ENCODE measurements at regions not wholly inside any gene's neighbourhood (a gene's known extent, or its start where the extent isn't known, plus 50 kb on each side); places are given as distances from the start of the nearest gene placed in this dataset.

DNA sequence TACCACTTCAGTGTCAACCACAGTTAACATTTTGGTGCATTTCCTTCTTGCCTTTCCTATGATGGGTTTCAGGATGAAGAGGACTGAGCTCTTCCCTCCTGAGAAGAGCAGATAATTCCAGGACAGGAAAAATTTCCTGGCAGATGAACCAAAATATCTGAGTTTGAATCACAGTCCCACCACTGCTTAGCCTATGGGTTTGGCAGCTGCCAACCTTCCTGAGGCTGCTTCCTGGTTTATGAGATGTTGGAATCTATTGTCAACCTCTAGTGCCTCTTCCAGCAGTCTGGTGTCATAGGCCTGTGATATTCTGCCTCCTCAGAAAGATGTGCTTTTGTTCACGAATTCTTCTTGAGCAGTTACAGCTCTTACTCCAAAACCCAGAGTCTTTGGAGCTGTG lies 197.4 kb upstream of the FRMD6 start:
- no peak overlapping the region for H3K27ac ChIP-seq (ENCODE audit: low read depth)
- Mint-ChIP-seq H3K36me3 (ENCODE audit: low read depth) (no peaks in the 10 kb centered on the region), H3K9me3 (no peaks in the 10 kb centered on the region), H3K27ac (no peak overlapping the region), H3K27me3 (ENCODE audit: insufficient read depth, low read depth, poor library complexity) (no peaks in the 10 kb centered on the region), H3K4me1 (no peaks in the 10 kb centered on the region), H3K4me3 (no peak overlapping the region)
- H2AFZ ChIP-seq, result no peak overlapping the region
- no peak overlapping the region for H3K4me2 ChIP-seq
- TF ChIP-seq EZH2phosphoT487 (IDR thresholded peaks at IDR 0.05; ENCODE audit: unreplicated experiment) (no peak), CREB1 (CRISPR knock-in tag; IDR thresholded peaks at IDR 0.05; ENCODE audit: low read depth) (no peak), JUNB (IDR thresholded peaks at IDR 0.05; ENCODE audit: unreplicated experiment) (no peak), POLR2AphosphoS5 (IDR thresholded peaks at IDR 0.05; ENCODE audit: low read depth) (no peak), ZNF114 (CRISPR knock-in tag; IDR thresholded peaks at IDR 0.05) (no peak), STAT1 (IDR thresholded peaks at IDR 0.05; ENCODE audit: unreplicated experiment) (no peak), ZNF331 (CRISPR knock-in tag; IDR thresholded peaks at IDR 0.05; ENCODE audit: low read depth) (no peak), NANOG (IDR thresholded peaks at IDR 0.05; ENCODE audit: borderline replicate concordance) (no peak), EZH2 (IDR thresholded peaks at IDR 0.05; ENCODE audit: low read depth, unreplicated experiment) (no peak)
- TF ChIP-seq, protein P1, sequence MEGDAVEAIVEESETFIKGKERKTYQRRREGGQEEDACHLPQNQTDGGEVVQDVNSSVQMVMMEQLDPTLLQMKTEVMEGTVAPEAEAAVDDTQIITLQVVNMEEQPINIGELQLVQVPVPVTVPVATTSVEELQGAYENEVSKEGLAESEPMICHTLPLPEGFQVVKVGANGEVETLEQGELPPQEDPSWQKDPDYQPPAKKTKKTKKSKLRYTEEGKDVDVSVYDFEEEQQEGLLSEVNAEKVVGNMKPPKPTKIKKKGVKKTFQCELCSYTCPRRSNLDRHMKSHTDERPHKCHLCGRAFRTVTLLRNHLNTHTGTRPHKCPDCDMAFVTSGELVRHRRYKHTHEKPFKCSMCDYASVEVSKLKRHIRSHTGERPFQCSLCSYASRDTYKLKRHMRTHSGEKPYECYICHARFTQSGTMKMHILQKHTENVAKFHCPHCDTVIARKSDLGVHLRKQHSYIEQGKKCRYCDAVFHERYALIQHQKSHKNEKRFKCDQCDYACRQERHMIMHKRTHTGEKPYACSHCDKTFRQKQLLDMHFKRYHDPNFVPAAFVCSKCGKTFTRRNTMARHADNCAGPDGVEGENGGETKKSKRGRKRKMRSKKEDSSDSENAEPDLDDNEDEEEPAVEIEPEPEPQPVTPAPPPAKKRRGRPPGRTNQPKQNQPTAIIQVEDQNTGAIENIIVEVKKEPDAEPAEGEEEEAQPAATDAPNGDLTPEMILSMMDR (conservative IDR thresholded peaks at IDR 0.05; ENCODE audit: low read depth in 2 of 2), result no peak
- TF ChIP-seq, protein P2, sequence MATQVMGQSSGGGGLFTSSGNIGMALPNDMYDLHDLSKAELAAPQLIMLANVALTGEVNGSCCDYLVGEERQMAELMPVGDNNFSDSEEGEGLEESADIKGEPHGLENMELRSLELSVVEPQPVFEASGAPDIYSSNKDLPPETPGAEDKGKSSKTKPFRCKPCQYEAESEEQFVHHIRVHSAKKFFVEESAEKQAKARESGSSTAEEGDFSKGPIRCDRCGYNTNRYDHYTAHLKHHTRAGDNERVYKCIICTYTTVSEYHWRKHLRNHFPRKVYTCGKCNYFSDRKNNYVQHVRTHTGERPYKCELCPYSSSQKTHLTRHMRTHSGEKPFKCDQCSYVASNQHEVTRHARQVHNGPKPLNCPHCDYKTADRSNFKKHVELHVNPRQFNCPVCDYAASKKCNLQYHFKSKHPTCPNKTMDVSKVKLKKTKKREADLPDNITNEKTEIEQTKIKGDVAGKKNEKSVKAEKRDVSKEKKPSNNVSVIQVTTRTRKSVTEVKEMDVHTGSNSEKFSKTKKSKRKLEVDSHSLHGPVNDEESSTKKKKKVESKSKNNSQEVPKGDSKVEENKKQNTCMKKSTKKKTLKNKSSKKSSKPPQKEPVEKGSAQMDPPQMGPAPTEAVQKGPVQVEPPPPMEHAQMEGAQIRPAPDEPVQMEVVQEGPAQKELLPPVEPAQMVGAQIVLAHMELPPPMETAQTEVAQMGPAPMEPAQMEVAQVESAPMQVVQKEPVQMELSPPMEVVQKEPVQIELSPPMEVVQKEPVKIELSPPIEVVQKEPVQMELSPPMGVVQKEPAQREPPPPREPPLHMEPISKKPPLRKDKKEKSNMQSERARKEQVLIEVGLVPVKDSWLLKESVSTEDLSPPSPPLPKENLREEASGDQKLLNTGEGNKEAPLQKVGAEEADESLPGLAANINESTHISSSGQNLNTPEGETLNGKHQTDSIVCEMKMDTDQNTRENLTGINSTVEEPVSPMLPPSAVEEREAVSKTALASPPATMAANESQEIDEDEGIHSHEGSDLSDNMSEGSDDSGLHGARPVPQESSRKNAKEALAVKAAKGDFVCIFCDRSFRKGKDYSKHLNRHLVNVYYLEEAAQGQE (IDR thresholded peaks at IDR 0.05; ENCODE audit: unreplicated experiment), result no peak
- TF ChIP-seq, protein P3, sequence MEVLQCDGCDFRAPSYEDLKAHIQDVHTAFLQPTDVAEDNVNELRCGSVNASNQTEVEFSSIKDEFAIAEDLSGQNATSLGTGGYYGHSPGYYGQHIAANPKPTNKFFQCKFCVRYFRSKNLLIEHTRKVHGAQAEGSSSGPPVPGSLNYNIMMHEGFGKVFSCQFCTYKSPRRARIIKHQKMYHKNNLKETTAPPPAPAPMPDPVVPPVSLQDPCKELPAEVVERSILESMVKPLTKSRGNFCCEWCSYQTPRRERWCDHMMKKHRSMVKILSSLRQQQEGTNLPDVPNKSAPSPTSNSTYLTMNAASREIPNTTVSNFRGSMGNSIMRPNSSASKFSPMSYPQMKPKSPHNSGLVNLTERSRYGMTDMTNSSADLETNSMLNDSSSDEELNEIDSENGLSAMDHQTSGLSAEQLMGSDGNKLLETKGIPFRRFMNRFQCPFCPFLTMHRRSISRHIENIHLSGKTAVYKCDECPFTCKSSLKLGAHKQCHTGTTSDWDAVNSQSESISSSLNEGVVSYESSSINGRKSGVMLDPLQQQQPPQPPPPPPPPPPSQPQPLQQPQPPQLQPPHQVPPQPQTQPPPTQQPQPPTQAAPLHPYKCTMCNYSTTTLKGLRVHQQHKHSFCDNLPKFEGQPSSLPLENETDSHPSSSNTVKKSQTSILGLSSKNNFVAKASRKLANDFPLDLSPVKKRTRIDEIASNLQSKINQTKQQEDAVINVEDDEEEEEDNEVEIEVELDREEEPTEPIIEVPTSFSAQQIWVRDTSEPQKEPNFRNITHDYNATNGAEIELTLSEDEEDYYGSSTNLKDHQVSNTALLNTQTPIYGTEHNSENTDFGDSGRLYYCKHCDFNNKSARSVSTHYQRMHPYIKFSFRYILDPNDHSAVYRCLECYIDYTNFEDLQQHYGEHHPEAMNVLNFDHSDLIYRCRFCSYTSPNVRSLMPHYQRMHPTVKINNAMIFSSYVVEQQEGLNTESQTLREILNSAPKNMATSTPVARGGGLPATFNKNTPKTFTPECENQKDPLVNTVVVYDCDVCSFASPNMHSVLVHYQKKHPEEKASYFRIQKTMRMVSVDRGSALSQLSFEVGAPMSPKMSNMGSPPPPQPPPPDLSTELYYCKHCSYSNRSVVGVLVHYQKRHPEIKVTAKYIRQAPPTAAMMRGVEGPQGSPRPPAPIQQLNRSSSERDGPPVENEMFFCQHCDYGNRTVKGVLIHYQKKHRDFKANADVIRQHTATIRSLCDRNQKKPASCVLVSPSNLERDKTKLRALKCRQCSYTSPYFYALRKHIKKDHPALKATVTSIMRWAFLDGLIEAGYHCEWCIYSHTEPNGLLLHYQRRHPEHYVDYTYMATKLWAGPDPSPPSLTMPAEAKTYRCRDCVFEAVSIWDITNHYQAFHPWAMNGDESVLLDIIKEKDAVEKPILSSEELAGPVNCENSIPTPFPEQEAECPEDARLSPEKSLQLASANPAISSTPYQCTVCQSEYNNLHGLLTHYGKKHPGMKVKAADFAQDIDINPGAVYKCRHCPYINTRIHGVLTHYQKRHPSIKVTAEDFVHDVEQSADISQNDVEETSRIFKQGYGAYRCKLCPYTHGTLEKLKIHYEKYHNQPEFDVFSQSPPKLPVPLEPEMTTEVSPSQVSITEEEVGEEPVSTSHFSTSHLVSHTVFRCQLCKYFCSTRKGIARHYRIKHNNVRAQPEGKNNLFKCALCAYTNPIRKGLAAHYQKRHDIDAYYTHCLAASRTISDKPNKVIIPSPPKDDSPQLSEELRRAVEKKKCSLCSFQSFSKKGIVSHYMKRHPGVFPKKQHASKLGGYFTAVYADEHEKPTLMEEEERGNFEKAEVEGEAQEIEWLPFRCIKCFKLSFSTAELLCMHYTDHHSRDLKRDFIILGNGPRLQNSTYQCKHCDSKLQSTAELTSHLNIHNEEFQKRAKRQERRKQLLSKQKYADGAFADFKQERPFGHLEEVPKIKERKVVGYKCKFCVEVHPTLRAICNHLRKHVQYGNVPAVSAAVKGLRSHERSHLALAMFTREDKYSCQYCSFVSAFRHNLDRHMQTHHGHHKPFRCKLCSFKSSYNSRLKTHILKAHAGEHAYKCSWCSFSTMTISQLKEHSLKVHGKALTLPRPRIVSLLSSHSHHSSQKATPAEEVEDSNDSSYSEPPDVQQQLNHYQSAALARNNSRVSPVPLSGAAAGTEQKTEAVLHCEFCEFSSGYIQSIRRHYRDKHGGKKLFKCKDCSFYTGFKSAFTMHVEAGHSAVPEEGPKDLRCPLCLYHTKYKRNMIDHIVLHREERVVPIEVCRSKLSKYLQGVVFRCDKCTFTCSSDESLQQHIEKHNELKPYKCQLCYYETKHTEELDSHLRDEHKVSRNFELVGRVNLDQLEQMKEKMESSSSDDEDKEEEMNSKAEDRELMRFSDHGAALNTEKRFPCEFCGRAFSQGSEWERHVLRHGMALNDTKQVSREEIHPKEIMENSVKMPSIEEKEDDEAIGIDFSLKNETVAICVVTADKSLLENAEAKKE (CRISPR knock-in tag; IDR thresholded peaks at IDR 0.05), result no peak
- TF ChIP-seq, protein P4, sequence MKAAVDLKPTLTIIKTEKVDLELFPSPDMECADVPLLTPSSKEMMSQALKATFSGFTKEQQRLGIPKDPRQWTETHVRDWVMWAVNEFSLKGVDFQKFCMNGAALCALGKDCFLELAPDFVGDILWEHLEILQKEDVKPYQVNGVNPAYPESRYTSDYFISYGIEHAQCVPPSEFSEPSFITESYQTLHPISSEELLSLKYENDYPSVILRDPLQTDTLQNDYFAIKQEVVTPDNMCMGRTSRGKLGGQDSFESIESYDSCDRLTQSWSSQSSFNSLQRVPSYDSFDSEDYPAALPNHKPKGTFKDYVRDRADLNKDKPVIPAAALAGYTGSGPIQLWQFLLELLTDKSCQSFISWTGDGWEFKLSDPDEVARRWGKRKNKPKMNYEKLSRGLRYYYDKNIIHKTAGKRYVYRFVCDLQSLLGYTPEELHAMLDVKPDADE (IDR thresholded peaks at IDR 0.05), result no peak
- no peaks in the 10 kb centered on the region for H3F3A ChIP-seq (replicated peaks; ENCODE audit: low read depth)
- no peak overlapping the region for H3K4me3 ChIP-seq
- peaks cover 13% of the 10 kb centered on the region; the same call in 1 of the 2 replicates for H3K9me2 ChIP-seq (ENCODE audit: insufficient read depth)
- no peaks in the 10 kb centered on the region for H3K4me1 ChIP-seq (ENCODE audit: insufficient read depth)
- H4K20me1 ChIP-seq (replicated peaks; ENCODE audit: insufficient read depth), result no peaks in the 10 kb centered on the region
- no peaks in the 10 kb centered on the region for H3K36me3 ChIP-seq (ENCODE audit: insufficient read depth)
- ATAC-seq (no peak), DNase-seq (ENCODE audit: low spot score) (no peak)
- no peaks in the 10 kb centered on the region for H3K79me2 ChIP-seq (replicated peaks; ENCODE audit: insufficient read depth)
- no peaks in the 10 kb centered on the region for H3K27me3 ChIP-seq (ENCODE audit: insufficient read depth)
